ENCODE measurements at regions not wholly inside any gene's neighbourhood (a gene's known extent, or its start where the extent isn't known, plus 50 kb on each side); places are given as distances from the start of the nearest gene placed in this dataset.
"Not testable (repeated sequence)": the region's sequence is repeated elsewhere in the genome, so short reads cannot be mapped to it uniquely, and the experiment has no call there.

GRCh38 chr7:101744588-101744987 lies 72.8 kb upstream of the CUX1 start:
- DNase-seq, result no peak

GRCh38 chr7:101746314-101746713 lies 71.1 kb upstream of the CUX1 start:
- no peak for DNase-seq

- DNase-seq, result no peak
These were observed 70.2 kb upstream of the CUX1 start for GRCh38 chr7:101747053-101747878.

- no peak for DNase-seq
These were observed 69.5 kb upstream of the CUX1 start for GRCh38 chr7:101747879-101748345.

- DNase-seq, result no peak
These were observed 67.5 kb upstream of the CUX1 start for GRCh38 chr7:101749891-101750290.

GRCh38 chr7:101753316-101753715 lies 64.1 kb upstream of the CUX1 start:
- no peak for DNase-seq

GRCh38 chr7:101754424-101755159 lies 62.8 kb upstream of the CUX1 start:
- DNase-seq, result no peak

GRCh38 chr7:101757879-101758278 lies 59.5 kb upstream of the CUX1 start:
- DNase-seq, result no peak

GRCh38 chr7:101758519-101758918 lies 58.9 kb upstream of the CUX1 start:
- not testable (repeated sequence) for DNase-seq

- no peak for DNase-seq
These were observed 53.2 kb upstream of the CUX1 start for GRCh38 chr7:101764221-101764620.

- DNase-seq, result no peak
These were observed 49.9 kb upstream of the CUX1 start for GRCh38 chr7:101767544-101767943.

Measured in activated naive CD4-positive, alpha-beta T cell (primary cell).